CD4-positive, alpha-beta T cell treated with Interleukin-2 at 100 ng/mL for 4 hours (primary cell): ENCODE measurements at regions not wholly inside any gene's neighbourhood (a gene's known extent, or its start where the extent isn't known, plus 50 kb on each side); places are given as distances from the start of the nearest gene placed in this dataset.

Experiments used
- DNase-seq: peaks from one replicate; pipeline ENCODE4 v3.0.0-alpha.2; 2020; ENCODE audit warnings: low spot score

DNA sequence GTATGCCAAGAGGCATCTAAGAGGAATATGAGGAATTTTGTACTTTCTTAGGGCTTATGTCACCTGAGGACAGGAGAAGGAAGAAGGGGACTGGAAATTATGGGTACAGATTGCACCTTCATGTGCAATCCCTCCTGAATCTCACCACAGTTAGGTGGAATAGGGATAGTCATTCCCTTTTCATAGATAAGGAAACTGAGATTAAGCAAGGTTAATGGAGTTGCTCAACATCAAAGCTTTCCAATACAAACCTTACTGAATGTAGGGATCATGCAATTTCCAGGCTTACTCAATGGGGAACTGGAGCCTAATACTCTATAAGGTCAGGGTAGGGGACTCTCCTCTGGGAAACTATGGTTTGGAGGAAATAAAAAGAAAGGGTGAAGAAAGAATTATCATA is 133.0 kb downstream of the C11orf87 start:
- DNase-seq: no peak

GRCh38 chr11:109564241-109564640 is 142.3 kb downstream of the C11orf87 start:
- DNase-seq: no peak

DNA sequence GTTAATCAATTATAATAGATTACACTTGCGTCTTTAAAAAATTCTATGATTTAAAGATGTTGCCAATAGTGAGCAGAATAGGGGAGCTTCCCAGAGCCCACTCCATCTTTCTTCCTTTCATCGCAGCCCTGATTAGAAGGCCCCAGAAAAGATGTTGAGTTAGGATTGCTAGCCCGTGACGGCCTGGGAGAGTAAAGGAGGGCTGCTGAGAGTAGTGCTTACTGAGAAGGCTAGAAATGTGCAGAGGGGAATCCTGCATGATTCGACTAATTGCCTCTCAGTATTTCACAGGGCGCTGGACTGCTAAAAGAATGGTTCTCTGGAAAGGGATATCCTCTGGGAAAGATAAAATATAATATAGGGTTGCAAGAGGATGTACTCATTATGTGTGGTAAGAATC is 160.5 kb downstream of the C11orf87 start:
- DNase-seq: no peak

- no peak for DNase-seq
Observed at GRCh38 chr11:109584001-109584972, 162.3 kb downstream of the C11orf87 start.

- no peak for DNase-seq
Observed at GRCh38 chr11:109586789-109587188, 164.8 kb downstream of the C11orf87 start.

- no peak for DNase-seq
Observed at GRCh38 chr11:109590782-109591181, 168.8 kb downstream of the C11orf87 start.

GRCh38 chr11:109597336-109597735 is 175.3 kb downstream of the C11orf87 start:
- no peak for DNase-seq

DNA sequence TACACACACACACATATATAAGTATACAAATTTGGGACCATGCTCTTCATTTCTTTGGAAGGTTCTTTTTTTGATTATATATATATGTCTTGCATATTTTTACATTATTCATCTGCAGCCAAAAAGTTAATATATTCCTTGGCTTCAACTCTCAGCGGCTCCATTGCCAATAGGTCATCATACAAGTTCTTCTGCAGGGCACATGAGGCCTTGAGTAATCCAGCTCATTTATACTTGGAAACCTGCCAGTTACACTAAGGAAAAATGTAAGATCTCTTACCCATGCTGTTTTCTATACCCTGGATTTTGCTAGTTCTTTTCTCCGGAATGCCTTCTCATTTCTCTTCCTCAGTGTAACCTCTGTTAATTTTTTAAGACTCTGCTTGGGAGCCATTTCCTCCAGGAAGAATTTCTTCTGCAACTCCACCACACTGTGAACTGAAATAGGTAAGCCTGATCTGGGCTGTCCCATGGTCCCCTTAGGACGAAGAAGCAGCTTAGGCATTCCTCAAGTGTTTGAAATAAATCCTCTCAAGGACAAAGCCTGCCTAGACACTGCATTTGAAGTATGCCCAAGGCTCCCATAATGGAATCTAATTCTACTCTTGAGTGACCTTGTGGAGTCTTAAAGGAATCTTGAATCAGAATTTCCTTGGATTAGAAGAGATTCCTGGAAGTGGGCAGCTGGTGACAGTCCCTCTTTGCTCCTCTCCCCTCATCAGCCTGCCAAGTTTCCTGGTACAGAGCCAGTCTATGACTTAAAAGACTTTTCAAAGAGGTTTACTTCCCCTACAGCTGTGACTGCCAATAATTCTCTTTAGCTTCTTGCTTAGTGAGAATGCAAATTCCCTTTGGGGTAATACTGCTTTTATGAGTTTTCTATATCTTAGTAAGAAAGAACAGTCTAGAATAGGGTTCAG is 182.8 kb downstream of the C11orf87 start:
- DNase-seq: no peak

DNA sequence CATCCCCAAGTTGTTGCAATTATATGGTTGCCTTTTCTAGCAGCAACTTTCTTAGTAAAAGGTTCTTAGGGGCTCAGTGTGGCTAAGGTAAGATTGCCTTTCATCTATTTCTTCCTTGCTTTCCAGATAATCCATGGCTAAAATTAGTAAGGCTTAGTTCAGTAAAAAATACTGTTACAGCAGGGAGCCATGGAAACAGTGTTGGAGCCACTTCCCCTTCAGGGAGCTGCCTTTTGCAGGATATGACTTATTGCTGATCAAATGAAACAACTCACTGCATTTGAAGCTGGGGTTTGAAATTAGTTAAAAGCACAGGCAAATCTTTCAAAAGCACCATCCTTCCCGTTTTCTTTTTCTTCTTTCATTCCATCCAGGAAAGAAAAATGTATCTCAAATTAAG is 184.3 kb downstream of the C11orf87 start:
- no peak for DNase-seq

DNA sequence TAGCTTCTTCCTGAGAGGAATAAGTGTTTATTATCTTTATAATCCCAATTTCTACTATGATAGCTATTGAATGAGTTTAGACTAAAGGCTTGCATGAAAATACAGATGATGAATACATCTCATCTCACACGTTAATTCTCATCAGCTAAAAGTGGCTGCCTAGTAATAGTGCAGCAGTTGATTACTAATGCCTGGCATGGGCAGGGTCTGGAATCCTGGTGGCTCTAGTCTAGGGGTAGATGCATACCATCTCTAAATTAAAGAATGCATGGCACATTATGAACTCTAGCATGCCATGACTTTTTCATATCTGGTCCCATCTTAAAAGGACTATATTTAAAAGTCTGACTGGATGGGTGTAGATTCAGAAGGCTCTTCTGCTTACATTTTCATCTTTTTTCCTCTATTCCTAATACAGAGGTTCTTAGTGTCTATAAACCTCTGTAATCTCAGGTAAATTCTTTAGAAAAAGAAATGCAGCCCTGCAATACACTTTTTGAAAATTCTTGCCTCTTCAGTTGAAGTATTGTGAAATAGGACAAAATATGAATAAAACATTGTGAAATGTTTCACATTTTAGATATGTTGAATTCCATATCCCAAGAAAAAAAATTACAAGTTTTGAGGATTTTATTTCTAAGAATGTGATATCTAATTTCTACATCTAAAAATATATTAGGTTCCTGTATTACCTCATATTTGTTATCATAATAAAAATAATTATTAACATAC is 187.6 kb downstream of the C11orf87 start:
- DNase-seq: no peak

GRCh38 chr11:109612496-109612895 is 190.5 kb downstream of the C11orf87 start:
- DNase-seq: no peak

GRCh38 chr11:109619498-109619897 is 197.5 kb downstream of the C11orf87 start:
- no peak for DNase-seq

DNA sequence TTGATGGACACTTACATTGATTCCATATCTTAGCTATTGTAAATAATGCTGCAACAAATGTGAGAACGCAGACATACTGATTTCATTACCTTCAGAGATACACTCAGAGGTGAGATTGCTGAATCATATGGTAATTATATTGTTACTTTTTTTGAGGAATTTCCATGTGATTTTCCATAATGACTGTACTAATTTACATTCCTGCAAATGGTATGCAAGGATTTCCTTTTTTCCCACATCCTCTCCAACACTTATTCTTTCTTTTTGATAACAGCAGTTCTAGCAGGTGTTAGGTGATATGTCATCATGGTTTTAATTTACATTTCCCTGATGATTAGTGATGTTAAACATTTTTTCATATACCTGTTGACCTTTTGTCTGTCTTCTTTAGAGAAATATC is 207.7 kb downstream of the C11orf87 start:
- no peak for DNase-seq

- no peak for DNase-seq
Observed at GRCh38 chr11:109641549-109641948, 219.6 kb downstream of the C11orf87 start.

DNA sequence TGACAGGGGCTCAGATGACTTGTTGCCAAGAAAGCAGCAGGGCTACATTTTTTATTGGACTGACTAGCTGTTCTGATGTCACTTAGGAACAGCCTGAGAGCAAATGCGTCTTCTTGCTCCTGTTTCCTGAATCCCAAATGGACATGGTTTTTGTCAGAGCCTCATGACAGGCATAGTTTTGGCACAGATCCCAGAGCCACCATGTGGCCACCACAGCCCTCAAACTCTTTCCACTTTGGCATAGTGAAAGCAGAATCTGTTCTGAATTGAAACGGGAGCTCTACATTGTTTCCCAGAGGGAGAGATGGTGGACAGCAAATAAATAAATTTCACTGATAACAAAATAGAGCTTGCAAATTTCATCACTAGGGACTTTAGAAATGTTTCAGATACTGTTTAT is 222.2 kb downstream of the C11orf87 start:
- no peak for DNase-seq

- no peak for DNase-seq
Observed at GRCh38 chr11:109648804-109649203, 226.8 kb downstream of the C11orf87 start.

GRCh38 chr11:109654091-109654490 is 232.1 kb downstream of the C11orf87 start:
- DNase-seq: no peak

- DNase-seq: no peak
Observed at GRCh38 chr11:109658190-109658589, 236.2 kb downstream of the C11orf87 start.

GRCh38 chr11:109667719-109668118 is 245.7 kb downstream of the C11orf87 start:
- DNase-seq: no peak

DNA sequence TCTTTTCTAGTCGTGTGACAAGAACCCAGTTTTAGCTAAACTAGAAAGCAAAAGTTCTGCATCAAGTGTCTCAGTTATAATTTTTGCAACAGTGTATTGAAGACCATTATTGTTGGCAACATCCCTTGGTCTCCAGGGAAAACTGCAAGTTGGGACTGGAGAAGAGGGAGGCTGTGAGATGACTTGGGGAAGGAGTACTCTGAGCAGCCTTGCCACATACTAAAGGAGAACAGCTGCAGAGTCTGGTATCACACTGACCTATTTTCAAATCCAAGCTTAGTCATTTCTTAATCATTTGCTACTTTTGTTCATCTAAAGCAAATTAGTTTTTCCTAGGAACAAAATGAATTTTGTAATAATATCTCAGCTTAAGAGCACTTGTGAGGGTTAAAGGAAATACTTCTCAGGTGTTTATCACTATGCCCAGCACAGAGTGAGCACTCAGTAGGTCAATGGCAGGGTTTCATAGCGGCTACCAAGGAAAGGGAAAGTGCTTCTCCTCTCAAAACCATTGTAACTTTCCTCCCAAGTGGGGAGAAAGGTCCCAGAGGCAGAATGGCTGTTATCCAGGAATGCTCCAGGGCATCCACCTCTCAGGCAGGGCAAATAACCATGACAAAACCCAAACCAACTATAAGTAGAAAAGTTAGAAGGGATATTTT is 247.1 kb downstream of the C11orf87 start:
- no peak for DNase-seq

- no peak for DNase-seq
Observed at GRCh38 chr11:109677231-109677630, 255.2 kb downstream of the C11orf87 start.

DNA sequence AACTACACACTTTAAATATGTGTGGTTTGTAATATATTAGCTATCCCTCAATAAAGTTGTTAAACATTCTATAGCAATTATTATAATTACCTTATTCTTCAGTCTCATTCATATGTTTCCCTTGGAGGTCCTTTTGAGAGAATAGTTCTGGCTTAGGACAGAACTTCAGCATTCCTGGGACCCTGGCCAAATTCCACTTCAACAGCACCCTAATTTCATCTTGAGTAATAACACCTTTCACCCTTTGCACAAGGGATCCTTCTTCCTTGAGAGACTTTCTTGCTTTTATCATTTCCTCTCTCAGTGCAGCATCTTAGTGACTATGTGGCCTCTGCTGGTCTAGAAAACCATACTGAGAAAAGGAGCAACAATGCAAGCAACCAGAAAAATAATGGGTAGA is 255.9 kb downstream of the C11orf87 start:
- no peak for DNase-seq
